Epithelial cell of esophagus (primary cell): ENCODE measurements at regions not wholly inside any gene's neighbourhood (a gene's known extent, or its start where the extent isn't known, plus 50 kb on each side); places are given as distances from the start of the nearest gene placed in this dataset.

Experiments
- DNase-seq: peaks from one replicate; pipeline ENCODE4 v3.0.0; 2010; ENCODE audit warnings: low read depth
- H3K4me3 ChIP-seq: 2 replicates; pipeline ENCODE4 v1.5.1; 2011; ENCODE audit warnings: mild to moderate bottlenecking, low read length, control low read depth
- TF ChIP-seq, protein P1 (sequence below): IDR thresholded peaks from 2 replicates; pipeline ENCODE4 v1.5.1; 2011; ENCODE audit warnings: low read depth, mild to moderate bottlenecking, low read length, control low read depth, inconsistent platforms; ENCODE audit not compliant: insufficient read depth; ENCODE audit errors: missing control alignments

DNA sequence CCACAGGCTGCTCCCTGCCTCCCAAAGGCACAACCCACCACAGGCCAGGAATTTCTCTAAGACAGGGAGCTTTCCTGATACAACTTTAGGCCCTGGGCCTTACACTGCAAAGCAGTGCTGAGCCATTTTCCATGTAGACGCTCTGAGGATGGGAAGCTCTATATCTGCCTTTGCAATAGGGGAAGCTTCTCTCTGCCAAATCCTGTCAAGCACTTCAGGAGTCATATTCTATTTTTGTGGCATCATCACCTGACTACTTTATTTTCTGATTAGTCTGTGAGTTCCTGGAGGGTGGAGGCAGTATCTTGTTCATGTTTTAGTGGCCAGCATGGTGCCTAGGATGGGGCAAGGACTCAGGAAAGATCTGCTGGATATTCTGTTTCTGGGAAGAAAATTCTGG, 382.0 kb downstream of the ZNF536 start:
- TF ChIP-seq, protein P1, sequence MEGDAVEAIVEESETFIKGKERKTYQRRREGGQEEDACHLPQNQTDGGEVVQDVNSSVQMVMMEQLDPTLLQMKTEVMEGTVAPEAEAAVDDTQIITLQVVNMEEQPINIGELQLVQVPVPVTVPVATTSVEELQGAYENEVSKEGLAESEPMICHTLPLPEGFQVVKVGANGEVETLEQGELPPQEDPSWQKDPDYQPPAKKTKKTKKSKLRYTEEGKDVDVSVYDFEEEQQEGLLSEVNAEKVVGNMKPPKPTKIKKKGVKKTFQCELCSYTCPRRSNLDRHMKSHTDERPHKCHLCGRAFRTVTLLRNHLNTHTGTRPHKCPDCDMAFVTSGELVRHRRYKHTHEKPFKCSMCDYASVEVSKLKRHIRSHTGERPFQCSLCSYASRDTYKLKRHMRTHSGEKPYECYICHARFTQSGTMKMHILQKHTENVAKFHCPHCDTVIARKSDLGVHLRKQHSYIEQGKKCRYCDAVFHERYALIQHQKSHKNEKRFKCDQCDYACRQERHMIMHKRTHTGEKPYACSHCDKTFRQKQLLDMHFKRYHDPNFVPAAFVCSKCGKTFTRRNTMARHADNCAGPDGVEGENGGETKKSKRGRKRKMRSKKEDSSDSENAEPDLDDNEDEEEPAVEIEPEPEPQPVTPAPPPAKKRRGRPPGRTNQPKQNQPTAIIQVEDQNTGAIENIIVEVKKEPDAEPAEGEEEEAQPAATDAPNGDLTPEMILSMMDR, result no peak
- H3K4me3 ChIP-seq, result no peak overlapping the region
- no peak for DNase-seq

DNA sequence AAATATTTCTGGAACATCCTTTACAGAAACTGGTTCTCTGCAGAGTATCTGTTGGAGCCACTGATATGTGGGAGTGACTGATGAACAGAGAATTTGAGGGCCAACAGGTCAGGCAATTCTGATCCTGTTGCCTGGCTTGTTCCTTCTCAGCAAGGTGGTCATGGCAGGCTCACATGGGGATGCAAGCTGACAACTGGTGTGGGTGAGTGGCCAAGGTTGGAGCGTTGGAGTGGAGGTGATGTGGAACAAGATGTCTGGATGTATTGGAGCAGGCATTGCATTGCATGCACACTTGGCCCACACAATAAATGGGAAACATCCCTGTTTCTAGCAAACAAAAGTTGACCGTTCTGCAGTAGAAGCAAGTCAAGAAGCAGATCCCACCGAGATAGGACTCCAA, 380.7 kb downstream of the ZNF536 start:
- no peak overlapping the region for H3K4me3 ChIP-seq
- TF ChIP-seq, protein P1, result no peak
- DNase-seq, result no peak

GRCh38 chr19:30752201-30752600, 380.0 kb downstream of the ZNF536 start:
- no peak for DNase-seq
- no peak overlapping the region for H3K4me3 ChIP-seq
- TF ChIP-seq, protein P1, result no peak

- TF ChIP-seq, protein P1, result no peak
- H3K4me3 ChIP-seq, result no peak overlapping the region
- DNase-seq, result no peak
Measured at GRCh38 chr19:30745476-30745985, 373.3 kb downstream of the ZNF536 start.

GRCh38 chr19:30744741-30745475, 372.7 kb downstream of the ZNF536 start:
- TF ChIP-seq, protein P1, result no peak
- no peak for DNase-seq
- H3K4me3 ChIP-seq, result no peak overlapping the region

DNA sequence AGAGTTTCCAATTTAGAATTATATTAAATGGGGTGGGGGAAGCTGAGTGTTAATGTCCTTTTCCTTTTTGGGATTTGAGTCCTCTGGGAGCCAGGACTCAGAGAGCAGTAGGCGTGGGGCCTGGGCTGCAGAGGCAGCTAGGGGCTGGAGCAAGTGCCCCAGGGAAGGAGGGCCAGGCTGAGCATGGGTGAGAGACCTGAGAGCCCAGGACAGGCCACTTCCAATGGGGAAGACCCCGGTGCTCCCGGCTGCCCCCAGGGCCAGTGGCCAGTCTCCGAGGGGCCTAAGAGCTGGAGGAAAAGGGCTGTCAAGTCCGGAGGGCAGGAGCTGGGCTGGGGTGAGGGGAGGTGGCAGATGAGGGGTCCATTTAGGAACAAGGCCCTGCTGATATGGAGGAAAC, 371.5 kb downstream of the ZNF536 start:
- TF ChIP-seq, protein P1, result no peak
- no peak for DNase-seq
- no peak overlapping the region for H3K4me3 ChIP-seq

DNA sequence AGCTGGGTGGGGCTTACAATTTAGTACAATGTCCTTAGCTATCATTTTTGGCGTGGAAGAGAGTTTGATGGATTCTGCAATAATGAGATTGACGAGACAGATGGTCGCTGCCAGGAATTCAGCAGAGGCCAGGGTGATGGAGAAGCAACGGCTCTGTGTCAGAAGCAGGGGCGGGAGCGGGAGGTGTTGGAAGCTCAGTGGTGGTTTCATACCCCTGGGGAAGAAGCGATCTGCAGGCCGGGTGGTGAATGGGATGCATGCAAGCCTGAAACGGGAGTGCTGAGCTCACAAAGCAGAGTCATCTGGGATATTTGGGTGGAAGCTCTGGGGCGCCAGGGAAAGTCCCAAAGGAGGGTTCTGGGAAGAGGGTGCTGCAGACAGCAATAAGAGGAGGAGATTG, 370.8 kb downstream of the ZNF536 start:
- no peak for DNase-seq
- H3K4me3 ChIP-seq, result no peak overlapping the region
- TF ChIP-seq, protein P1, result no peak
